ENCODE measurements at regions not wholly inside any gene's neighbourhood (a gene's known extent, or its start where the extent isn't known, plus 50 kb on each side); places are given as distances from the start of the nearest gene placed in this dataset.

DNA sequence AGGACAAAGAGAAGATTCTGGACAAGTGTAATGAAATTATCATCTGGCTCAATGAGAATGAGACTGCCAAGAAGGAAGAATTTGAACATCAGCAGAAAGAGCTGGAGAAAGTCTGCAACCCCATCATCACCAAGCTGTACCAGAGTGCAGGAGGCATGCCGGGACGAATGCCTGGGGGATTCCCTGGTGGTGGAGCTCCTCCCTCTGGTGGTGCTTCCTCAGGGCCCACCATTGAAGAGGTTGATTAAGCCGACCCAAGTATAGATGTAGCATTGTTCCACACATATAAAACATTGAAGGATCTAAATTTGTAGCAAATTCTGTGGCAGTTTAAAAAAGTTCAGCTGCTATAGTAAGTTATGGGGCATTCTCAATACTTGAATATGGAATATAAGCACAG lies 174.3 kb upstream of the CCND2 start:
- no peak for DNase-seq

DNA sequence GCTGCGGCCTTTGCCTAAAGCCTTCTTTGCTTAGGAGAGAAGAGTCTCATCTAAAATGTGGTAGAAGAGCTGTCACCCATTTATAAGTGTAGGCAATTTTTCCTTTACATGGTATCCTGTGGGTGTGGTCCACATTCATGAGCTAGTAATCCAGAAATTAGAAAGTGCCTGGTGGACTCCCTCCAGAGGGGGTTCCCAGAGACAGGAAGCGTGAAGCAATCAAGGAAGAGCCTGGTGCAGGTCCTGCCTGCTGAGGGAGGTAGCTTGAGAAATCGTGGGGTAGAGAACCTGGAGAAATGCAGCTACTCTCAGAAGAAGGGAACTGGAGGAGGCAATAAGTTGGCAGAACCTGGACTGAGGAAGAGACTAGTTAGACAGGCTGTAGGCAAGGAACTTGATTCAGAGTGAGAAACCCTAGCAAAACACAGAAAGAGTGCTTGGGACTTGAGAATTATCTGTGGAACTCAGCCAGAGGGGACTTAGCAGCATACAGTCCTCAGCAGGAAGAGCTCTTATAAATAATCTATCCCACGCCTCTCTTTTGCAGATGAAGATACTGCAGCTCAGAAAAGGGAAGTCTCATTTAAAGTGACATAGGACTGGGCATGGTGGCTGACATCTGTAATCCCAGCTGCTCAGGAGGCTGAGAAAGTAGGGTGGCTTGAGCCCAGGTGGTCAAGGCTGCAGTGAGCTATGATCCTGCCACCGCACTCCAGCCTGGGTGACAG lies 182.4 kb upstream of the CCND2 start:
- DNase-seq, result no peak

DNA sequence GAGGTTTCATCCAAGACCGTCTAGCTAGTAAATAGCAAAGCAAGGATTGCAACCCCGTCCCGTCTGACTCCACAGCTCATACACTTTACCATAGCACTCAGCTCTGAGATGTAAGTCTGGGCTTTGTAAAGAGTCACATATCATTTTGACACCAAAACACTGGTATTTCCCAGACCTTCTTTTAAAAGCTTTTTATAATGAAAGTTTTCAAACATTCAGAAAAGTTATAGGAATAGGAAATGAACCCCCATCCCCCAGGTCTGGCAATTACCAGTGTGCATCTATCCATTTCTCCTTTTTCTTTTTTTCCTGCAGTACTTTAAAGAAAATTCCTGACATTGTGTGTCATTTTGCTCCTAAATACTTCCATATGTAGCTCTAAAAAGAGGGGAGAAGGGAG lies 183.6 kb upstream of the CCND2 start:
- no peak for DNase-seq

DNA sequence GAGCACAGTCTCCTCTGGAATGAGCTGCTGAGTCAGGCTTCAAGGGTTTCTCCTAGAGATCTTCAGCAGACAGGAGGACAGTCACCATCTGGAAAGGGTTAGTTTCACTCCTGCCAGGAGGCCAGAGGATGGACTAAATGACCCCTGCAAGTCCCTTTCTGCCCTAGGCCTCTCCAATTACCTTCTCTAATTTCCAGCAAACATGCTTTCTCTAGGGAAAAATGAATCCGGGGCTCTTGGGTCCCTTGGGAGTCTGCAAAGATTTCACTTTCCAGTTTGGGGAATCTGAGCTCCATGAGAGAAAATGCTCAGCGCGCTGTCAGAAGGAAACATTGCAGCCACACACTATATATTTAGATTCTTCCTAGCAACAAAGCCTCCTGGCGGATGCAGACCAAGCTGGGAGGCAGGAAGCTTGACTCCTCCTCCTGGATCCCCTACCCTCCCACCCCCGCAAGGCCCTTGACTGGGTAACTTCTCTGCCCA lies 184.4 kb upstream of the CCND2 start:
- DNase-seq, result no peak

DNA sequence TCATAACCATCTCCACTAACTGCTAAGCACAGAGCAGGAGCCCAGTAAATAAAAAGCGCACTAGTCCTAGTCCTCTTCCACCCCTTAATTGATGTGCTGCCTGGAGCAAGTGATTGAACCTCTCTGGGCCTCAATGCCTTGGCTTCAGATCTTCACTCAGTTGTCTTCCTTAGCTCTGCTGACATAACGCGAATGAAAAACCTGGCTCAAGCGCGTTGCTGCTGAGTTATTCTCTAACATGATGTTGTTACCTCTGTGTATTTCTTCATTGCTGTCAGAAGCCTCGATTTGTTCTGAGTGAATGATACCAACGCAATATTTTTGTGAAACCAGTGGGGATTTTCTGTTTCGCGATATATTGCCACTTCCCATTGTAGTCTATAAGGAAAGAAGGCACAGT lies 185.1 kb upstream of the CCND2 start:
- no peak for DNase-seq

DNA sequence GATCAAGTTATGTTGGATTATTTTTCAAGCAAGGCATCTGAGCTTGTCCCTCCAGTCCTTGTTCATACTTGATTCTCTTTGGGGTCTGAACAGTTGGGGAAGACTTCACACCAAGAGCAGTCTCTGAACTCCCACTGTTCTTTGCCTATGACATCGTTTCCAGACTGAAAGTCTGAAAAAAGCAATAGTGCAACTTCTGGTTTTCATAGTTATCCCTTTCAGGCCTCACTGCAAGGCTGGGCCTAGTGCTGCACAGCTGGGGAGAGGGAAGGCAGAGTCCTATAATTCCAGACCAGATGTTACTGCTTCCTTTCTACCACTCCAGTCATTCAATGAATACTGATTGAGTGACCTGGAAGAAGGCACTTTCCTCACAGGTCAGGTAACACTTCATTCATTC lies 187.1 kb upstream of the CCND2 start:
- DNase-seq, result no peak

DNA sequence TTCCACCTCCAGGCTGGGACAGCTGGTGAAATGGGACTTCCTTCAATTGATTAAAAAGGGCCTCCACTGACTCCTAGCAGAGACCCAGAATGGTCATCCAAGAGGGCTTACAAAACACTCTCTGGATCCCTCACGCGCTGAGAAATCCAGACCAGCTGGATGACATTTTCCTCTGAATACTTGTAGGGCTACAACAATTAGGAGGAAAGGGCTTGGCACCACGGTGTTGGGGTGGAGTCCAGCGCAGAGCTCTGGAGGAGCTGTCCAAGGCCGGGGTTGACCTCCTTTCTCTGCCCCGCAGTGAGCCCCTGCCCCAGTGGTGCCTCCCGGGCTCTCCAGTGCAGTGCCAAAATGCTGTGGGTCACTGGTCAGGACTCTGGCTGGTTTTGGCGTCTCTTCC lies 189.0 kb upstream of the CCND2 start:
- DNase-seq, result no peak

DNA sequence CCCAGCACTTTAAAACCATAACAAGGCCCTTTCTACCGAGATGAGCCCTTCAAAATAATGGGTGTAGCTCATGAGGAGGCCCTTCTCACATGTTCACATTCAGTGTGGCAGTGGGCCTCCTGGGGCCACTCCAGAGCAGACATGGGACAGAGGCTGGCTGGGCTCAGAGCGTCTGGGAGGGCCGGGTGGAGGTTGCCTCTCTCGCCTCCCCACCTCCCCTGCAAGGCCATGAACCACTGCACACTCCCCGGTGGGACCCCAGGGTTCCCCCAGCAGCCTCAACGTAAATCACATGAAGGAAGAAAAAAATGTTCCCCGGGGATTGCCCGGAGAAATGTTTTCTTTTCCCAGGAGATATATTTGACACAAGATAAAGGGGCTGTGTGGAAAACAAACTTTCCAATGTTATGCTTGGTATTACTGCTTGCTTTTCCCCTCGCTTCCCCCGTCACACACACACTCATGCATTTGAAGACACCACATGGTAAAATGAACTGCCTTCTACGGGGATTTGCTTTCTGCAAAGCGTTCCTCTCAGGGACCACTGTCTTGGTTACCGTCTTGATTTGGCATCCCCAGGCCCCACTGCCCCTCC lies 190.7 kb upstream of the CCND2 start:
- DNase-seq, result no peak

DNA sequence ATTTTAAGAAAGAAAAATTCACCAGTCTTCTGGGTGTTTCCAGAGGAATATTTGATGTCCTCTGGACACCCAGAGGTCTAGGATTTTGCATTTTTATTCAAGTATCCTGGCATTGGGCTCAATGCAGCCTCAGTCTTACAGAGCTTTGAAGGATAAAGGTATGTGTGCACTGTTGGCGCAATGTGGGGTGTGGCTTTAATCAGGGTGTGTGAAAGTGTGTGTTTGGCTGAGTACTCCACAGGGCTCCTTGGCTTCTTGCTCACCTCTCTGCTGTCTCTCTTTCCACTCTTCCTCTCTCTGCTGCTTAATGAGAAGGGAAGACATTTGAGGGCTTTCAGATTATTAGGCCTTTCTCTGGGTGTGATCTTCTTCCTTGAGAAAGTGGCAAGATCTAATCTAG lies 193.3 kb upstream of the CCND2 start:
- no peak for DNase-seq

DNA sequence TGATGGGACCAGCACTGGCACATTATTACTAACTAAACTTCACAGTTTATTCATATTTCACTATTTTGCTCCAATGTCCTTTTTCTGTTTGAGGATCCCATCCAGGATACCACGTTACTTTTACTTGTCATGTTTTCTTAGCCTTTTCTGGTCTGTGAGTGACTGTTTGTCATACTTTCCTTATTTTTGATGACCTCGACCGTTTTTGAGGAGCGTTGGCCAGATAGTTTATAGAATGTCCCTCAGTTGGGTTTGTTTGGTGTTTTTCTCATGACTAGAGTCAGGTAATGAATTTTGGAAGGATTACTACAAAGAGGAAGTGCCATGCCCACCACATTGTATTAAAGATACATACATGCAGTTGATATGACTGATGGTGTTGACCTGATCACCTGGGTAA lies 199.4 kb upstream of the CCND2 start:
- no peak for DNase-seq

DNA sequence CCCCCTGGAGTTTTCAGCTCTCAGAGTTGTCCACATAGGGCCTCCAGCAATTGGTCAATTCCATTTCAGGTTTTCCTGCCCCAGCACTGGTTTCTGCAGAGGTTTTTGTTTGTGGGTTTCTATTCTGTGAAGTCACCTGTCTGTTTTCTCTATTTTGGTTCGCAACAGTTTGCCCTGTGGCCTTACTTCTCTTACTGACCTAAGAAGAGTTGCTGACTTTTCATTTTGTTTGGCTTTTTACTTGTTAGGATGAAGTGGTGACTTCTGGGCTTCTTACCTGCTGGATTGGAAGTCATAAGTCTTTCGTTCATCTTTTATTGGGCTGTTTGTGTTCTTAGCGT lies 196.4 kb upstream of the PARP11 start:
- DNase-seq, result no peak

DNA sequence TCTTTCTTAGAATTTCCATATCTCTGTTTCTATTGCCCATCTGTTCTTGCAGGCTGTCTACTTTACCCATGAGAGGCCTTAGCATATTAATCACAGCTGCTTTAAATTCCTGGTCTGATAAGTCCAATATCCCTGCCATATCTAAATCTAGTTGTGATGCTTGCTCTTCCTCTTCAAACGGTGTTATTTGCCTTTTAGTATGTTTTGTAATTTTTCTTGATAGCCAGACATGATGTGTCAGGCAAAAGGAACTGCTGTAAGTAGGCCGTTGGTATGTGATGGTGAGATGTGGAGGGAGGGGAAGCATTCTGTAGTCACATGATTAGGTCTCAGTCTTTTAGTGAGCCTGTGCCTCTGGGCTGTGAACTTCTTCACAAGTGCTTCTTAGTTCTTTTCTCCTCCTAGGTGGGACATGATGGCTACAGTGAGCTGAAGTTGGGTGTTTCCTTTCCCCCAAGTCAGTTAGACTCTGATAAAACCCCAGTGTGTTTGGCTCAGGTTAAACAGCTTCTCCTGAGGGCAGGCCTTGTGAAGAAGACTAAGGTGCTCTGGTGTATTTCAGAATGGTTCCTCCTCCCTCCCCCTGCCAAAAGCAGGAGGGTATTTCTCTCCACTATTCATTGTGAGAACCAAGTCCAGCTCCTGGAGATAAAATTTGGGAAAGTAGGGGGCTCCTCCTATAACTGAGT lies 195.9 kb upstream of the PARP11 start:
- no peak for DNase-seq

DNA sequence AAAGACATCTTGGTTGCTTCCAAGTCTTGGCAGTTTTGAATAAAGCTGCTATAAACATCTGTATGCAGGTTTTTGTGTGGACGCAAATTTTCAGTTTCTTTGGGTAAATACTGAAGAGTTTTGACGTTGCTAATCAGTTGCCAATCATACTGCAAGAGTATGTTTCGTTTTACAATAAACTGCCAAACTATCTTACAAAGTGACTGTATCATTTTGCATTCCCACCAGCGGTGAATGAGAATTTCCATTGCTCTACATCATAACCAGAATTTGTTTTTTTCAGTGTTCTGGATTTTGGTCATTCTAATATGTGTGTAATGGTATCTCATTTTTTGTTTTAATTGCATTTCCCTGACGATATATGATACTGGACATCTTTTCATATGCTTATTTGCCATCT lies 190.8 kb upstream of the PARP11 start:
- no peak for DNase-seq

DNA sequence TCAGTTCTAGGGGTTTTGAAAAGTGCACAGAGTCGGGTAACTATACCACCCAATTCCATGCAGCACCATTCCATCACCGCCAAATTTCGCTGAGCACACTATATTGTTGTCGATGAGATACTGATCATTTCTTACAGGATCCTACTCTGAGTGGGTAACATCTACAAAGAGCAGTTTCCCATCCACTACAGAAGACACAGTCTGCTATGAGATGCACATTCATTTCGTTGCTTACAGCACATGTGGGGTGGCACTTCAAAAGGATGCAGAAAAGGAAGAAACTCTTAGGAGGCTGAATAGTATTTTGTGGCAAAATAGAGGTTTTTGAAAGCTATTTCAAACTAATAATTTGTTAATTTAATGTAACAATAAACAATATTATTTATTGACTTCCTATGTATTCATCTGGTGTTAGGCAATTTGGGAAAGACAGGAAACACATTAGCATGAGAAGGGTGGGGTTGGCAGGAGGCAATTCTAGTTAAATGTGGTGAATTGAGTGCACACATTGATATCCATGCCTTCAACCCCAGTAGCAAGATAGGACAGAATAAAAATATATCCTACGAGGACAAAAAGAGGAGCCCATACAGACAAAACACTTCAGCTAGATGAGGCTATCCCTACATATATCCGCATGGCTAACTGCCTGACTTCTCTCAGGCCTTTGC lies 186.8 kb upstream of the PARP11 start:
- DNase-seq, result no peak

DNA sequence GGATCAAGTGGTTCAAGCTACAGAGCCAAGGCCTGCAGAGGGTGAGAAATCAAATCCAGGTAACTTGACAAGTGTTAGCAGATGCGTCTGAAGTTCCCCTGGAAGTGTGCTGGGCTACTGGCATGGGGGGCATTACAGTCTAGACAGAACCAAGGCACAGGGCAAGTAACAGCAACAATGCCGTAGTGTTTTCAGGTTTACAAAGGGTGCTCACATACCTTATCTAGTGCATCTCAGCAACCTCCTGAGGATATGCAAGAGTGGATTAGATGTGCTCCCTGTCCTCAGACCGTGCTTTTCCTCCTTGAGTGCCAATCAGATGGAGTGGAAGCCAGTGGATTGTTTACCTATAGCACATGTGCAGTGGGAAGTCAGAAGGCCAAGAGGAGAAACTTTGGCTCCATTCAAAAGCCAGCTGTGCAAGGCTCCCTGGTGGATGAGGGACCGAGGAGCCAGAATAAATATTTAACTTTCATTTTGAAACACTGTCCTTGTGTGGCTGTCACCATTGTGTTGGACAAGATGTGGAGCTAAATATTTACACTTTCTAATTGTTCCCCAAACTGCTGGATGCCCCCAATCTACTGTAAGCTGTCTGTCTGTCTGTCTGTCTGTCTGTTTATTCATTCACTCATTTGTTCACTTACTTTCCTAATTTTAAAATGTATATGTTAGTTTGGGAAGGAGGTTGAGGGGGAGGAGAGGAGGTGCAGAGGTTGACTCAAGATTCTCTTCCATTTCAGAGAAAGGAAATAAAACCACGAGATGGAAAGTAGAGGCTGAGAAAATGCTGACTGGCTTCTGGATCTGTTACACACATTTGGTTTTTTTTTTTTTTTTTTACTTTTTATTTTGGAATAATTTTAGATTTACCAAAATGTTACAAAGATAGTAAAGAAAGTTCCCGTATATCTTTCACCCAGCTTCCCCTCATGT lies 184.0 kb upstream of the PARP11 start:
- no peak for DNase-seq

DNA sequence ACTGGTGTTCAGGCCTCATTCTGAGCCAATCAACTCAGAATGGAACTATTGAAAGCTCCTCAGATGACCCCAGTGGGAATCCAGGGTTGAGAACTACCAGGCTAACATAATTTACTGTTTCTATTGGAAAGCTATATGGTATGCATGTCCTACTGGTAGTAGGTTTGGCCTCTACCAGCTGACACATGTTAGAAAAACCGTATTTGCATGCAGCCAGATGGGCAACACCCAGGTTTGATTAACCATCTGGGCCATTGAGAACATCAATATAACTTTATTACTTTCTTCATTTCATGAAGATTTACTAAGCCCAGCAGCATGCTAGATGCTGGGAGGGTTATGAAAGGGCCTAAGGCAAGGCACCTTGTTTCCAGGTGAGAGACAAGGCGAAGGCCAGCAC lies 181.4 kb upstream of the PARP11 start:
- DNase-seq, result no peak

DNA sequence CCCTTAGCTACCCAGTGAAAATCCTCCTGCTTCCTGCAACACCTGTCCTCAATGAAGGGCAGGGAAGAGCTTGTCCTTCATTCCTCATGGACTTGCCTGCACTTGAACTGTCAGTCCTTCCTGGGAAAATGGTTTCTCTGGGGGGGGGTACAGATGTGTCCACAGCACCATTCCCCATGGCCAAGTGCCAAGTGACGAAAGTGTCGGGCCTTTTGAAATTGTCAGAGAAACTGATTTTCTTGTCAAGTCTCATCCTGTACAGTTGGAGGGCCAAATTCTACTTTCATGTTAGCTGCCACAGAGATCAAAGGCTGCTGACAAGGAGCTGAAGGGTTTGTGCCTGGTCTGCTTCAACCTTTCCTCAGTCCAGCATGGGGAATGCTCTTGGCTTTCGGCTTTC lies 179.5 kb upstream of the PARP11 start:
- DNase-seq, result no peak

DNA sequence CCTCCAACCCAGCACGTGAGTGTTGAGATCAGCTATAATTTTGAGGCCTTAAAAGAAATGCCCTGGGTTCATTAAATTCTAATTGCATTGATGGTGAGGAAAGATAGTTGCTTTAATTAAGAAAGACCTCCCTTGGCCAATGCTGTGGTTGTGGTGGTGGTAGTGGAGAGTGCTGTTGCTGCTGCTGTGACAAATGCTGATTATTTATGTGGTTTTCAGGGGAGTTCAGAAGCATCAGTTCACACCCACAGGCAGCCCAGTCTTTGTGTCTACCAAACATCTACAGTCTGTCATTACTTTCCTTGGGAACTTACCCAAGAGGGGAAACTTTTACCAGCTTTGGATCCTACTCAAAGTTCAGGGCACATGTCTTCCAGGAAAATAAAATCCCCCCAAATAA lies 178.4 kb upstream of the PARP11 start:
- no peak for DNase-seq

DNA sequence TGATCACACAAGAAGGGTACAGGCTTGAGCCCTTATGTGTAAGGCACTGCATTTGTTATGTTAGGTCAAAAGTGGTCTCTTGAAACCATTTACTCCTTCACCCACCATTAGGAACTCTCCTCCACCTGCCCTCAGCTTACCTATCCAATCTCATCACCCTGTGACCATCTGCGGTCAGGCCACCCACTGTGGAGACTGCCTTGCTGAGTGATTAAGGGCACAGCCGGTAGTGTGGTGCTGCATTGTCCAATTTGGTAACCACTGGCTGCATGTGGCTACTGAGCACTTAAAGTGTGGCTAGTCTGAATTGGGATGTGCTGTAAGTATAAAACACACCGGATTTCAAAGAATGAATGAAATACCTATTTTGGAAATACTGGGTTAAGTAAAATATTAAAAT lies 177.1 kb upstream of the PARP11 start:
- DNase-seq, result no peak

DNA sequence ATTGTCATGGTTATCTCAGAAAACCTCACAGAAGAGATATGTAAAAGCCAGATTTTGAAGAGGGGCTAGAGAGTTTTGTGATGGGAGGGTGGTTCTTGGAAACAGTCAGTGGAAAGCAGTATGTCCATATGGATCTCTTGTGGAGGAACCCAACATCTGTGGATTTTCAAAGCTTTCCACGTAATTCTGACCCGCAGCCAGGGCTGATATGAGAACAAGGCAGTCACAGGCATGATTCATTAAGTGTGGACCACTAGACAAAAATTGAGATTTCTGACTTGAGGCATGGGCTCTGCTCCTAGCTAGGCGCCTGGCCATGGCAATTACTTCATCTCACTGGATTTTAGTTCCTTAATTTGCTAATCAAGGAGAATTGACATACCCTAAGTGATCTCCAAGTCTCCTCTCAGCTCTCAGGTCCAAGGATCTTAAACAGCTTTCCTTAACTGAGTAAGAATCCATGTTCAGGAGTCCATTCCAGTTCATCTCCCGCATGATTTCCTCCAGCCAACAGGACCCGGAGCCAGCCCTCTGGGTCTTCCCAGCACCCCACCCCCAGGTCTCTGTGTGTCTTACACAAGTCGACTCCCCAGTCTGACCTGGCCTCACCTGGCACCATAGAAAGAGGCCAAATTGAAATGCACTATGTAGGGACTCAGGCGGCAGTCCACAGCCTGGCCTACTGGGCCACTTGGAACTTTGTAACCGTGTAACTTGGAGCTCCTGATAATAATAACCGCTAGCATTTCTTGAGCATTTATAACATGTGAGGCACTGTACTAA lies 176.3 kb upstream of the PARP11 start:
- no peak for DNase-seq

DNA sequence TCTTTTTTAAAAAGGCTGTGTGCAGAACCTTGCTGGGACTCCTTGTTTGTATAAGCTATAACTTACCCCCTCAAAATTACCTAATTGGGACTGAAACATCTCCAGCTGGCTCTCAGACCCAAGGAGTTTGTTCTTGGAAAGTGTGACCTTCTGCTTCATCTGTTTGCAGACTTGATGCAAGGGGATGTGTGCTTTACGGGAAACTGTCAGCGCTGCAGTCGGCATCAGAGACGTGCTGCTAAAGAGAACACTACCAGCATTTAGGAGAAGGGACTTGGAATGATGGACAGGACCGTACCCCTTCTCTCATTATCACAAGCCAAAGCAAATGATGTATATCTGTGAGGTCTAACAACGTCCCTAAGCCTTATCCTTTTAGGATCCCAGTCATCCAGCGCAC lies 174.2 kb upstream of the PARP11 start:
- DNase-seq, result no peak

DNA sequence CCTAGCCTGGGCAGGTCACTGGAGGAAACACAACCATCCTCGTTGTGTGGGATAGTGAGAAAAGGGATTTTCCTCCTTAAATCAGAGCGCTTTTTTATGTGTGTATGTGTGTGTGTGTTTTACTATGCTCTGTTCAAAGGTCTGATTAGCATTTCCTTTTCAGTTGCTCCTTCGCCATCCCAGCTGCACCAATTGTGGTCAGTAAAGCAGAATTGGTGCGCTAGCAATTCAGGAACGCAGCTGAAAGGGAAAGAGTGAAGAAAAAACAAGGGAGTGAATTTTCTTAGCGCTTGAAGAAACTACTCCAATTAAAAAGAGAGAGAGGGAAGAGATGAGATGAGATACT lies 173.3 kb upstream of the PARP11 start:
- DNase-seq, result no peak

Data from NCI-H146 (cell line).